Ascending aorta (tissue), 2 donors: ENCODE measurements at regions not wholly inside any gene's neighbourhood (a gene's known extent, or its start where the extent isn't known, plus 50 kb on each side); places are given as distances from the start of the nearest gene placed in this dataset.

ENCODE experiments used
- DNase-seq, 2 donors: peaks; one replicate each; pipeline ENCODE4 v3.0.0-alpha.2; 2019; ENCODE audit warnings: low spot score in 2 of 2
- H3K27ac ChIP-seq, 2 donors: fragments of 200-600 bp; sonication (generic); one replicate each; pipeline ENCODE4 v1.5.1; 2016 to 2017; ENCODE audit warnings: mild to moderate bottlenecking in 1 of 2
- H3K27me3 ChIP-seq: fragments of 200-600 bp; sonication (generic); one replicate; pipeline ENCODE4 v1.5.1; 2017
- H3K36me3 ChIP-seq, 2 donors: fragments of 200-600 bp; sonication (generic); one replicate each; pipeline ENCODE4 v1.5.1; 2016
- H3K4me1 ChIP-seq, 2 donors: fragments of 200-600 bp; sonication (generic); one replicate each; pipeline ENCODE4 v1.5.1; 2016 to 2017; ENCODE audit warnings: mild to moderate bottlenecking in 1 of 2
- H3K4me3 ChIP-seq, 2 donors: fragments of 200-600 bp; sonication (generic); one replicate each; pipeline ENCODE4 v1.5.1; 2016 to 2017; ENCODE audit warnings: mild to moderate bottlenecking in 1 of 2
- H3K9me3 ChIP-seq, 2 donors: fragments of 200-600 bp; sonication (generic); one replicate each; pipeline ENCODE4 v1.5.1; 2016
- CTCF ChIP-seq, 3 experiments: fragments of 200-600 bp in 2 of 3; fragments of 450-650 bp in 1 of 3; sonication (generic) in 2 of 3; IDR thresholded peaks; one replicate each; pipeline ENCODE4 v1.5.1; 2016 to 2019; ENCODE audit warnings: antibody characterized with exemption in 3 of 3, mild to moderate bottlenecking in 1 of 3, moderate library complexity in 1 of 3
- intact Hi-C: fragments of 100-400 bp; cut with DNase I; formaldehyde crosslinking; loops from one replicate; pipeline ENCODE4 v1.15.1; 2023

- intact Hi-C loops = no loop called here
- Histone ChIP-seq H3K9me3 (no peaks in the 10 kb centered on the region), H3K27me3 (no peaks in the 10 kb centered on the region), H3K4me3 (no peak overlapping the region), H3K36me3 (no peaks in the 10 kb centered on the region), H3K4me1 (no peaks in the 10 kb centered on the region), H3K27ac (no peak overlapping the region)
- DNase-seq = no peak
- TF ChIP-seq CTCF (IDR thresholded peaks at IDR 0.05) = no peak
These were observed 356.2 kb upstream of the SNX7 start for GRCh38 chr1:98305362-98305761.

GRCh38 chr1:98304888-98305287, 356.6 kb upstream of the SNX7 start:
- Histone ChIP-seq H3K27ac (no peak overlapping the region), H3K9me3 (no peaks in the 10 kb centered on the region), H3K4me3 (no peak overlapping the region), H3K4me1 (no peaks in the 10 kb centered on the region), H3K36me3 (no peaks in the 10 kb centered on the region), H3K27me3 (no peaks in the 10 kb centered on the region)
- intact Hi-C loops = no loop called here
- no peak for DNase-seq
- no peak for TF ChIP-seq CTCF (IDR thresholded peaks at IDR 0.05)

GRCh38 chr1:98299861-98300260, 361.7 kb upstream of the SNX7 start:
- no peak overlapping the region for H3K27ac ChIP-seq
- DNase-seq = no peak
- H3K4me3 ChIP-seq = no peak overlapping the region
- no peaks in the 10 kb centered on the region for H3K36me3 ChIP-seq
- H3K27me3 ChIP-seq = no peaks in the 10 kb centered on the region
- TF ChIP-seq CTCF (IDR thresholded peaks at IDR 0.05) = no peak
- intact Hi-C loops = no loop called here
- H3K4me1 ChIP-seq = no peaks in the 10 kb centered on the region
- no peaks in the 10 kb centered on the region for H3K9me3 ChIP-seq

- no peak overlapping the region for H3K4me3 ChIP-seq
- no peak for DNase-seq
- no peaks in the 10 kb centered on the region for H3K27me3 ChIP-seq
- no peaks in the 10 kb centered on the region for H3K9me3 ChIP-seq
- TF ChIP-seq CTCF (IDR thresholded peaks at IDR 0.05) = no peak
- H3K27ac ChIP-seq = no peak overlapping the region
- intact Hi-C loops = no loop called here
- H3K4me1 ChIP-seq = no peaks in the 10 kb centered on the region
- H3K36me3 ChIP-seq = no peaks in the 10 kb centered on the region
These were observed 362.2 kb upstream of the SNX7 start for GRCh38 chr1:98299313-98299712.

- Histone ChIP-seq H3K4me1 (no peaks in the 10 kb centered on the region), H3K36me3 (no peaks in the 10 kb centered on the region), H3K27me3 (no peaks in the 10 kb centered on the region), H3K27ac (no peak overlapping the region), H3K4me3 (no peak overlapping the region), H3K9me3 (no peaks in the 10 kb centered on the region)
- no peak for TF ChIP-seq CTCF (IDR thresholded peaks at IDR 0.05)
- intact Hi-C loops = no loop called here
- no peak for DNase-seq
These were observed 363.2 kb upstream of the SNX7 start for GRCh38 chr1:98298319-98298718.

GRCh38 chr1:98296681-98297080, 364.8 kb upstream of the SNX7 start:
- H3K27ac ChIP-seq = no peak overlapping the region
- H3K27me3 ChIP-seq = no peaks in the 10 kb centered on the region
- TF ChIP-seq CTCF (IDR thresholded peaks at IDR 0.05) = no peak
- no peaks in the 10 kb centered on the region for H3K9me3 ChIP-seq
- H3K4me1 ChIP-seq = no peaks in the 10 kb centered on the region
- intact Hi-C loops = no loop called here
- H3K36me3 ChIP-seq = no peaks in the 10 kb centered on the region
- no peak overlapping the region for H3K4me3 ChIP-seq
- no peak for DNase-seq
